ENCODE measurements at regions not wholly inside any gene's neighbourhood (a gene's known extent, or its start where the extent isn't known, plus 50 kb on each side); places are given as distances from the start of the nearest gene placed in this dataset.

- Histone ChIP-seq H3F3A (ENCODE audit: control insufficient read depth, insufficient read depth) (no peaks in the 10 kb centered on the region), H3K4me1 (ENCODE audit: control insufficient read depth, low read length) (no peaks in the 10 kb centered on the region), H3K4me2 (ENCODE audit: low read length) (no peak overlapping the region), H3K27me3 (ENCODE audit: control insufficient read depth, low read length) (no peaks in the 10 kb centered on the region), H3K4me3 (ENCODE audit: low read length) (no peak overlapping the region), H3K36me3 (ENCODE audit: control insufficient read depth, low read length) (no peaks in the 10 kb centered on the region), H3K9me3 (ENCODE audit: control insufficient read depth, insufficient read depth, low read length) (no peaks in the 10 kb centered on the region), H3K9me2 (replicated peaks; ENCODE audit: control insufficient read depth, low read length) (no peaks in the 10 kb centered on the region), H3K27ac (ENCODE audit: low read depth, low read length) (no peak overlapping the region), H3K79me2 (ENCODE audit: control insufficient read depth, low read length) (no peaks in the 10 kb centered on the region), H4K20me1 (ENCODE audit: control insufficient read depth, insufficient read depth, low read depth, low read length) (no peaks in the 10 kb centered on the region)
- TF ChIP-seq CTCF (IDR thresholded peaks at IDR 0.05; ENCODE audit: low read depth, low read length, poor library complexity, severe bottlenecking), result no peak
- no peak for TF ChIP-seq EZH2phosphoT487 (IDR thresholded peaks at IDR 0.05; ENCODE audit: borderline replicate concordance, low read length)
These were observed 433.5 kb downstream of the FLRT2 start for GRCh38 chr14:85963486-85963885.

- Histone ChIP-seq H3K9me3 (ENCODE audit: control insufficient read depth, insufficient read depth, low read length) (no peaks in the 10 kb centered on the region), H4K20me1 (ENCODE audit: control insufficient read depth, insufficient read depth, low read depth, low read length) (no peaks in the 10 kb centered on the region), H3K27ac (ENCODE audit: low read depth, low read length) (no peak overlapping the region), H3K79me2 (ENCODE audit: control insufficient read depth, low read length) (no peaks in the 10 kb centered on the region), H3K9me2 (replicated peaks; ENCODE audit: control insufficient read depth, low read length) (no peaks in the 10 kb centered on the region), H3K27me3 (ENCODE audit: control insufficient read depth, low read length) (no peaks in the 10 kb centered on the region), H3K4me2 (ENCODE audit: low read length) (no peak overlapping the region), H3K4me3 (ENCODE audit: low read length) (no peak overlapping the region), H3F3A (ENCODE audit: control insufficient read depth, insufficient read depth) (no peaks in the 10 kb centered on the region), H3K4me1 (ENCODE audit: control insufficient read depth, low read length) (no peaks in the 10 kb centered on the region), H3K36me3 (ENCODE audit: control insufficient read depth, low read length) (no peaks in the 10 kb centered on the region)
- TF ChIP-seq EZH2phosphoT487 (IDR thresholded peaks at IDR 0.05; ENCODE audit: borderline replicate concordance, low read length), result no peak
- TF ChIP-seq CTCF (IDR thresholded peaks at IDR 0.05; ENCODE audit: low read depth, low read length, poor library complexity, severe bottlenecking), result no peak
These were observed 430.8 kb downstream of the FLRT2 start for GRCh38 chr14:85960756-85961155.

GRCh38 chr14:85959063-85959462 is 429.1 kb downstream of the FLRT2 start:
- H3K4me1 ChIP-seq (ENCODE audit: control insufficient read depth, low read length), result no peaks in the 10 kb centered on the region
- no peaks in the 10 kb centered on the region for H3K79me2 ChIP-seq (ENCODE audit: control insufficient read depth, low read length)
- H4K20me1 ChIP-seq (ENCODE audit: control insufficient read depth, insufficient read depth, low read depth, low read length), result no peaks in the 10 kb centered on the region
- H3K4me2 ChIP-seq (ENCODE audit: low read length), result no peak overlapping the region
- H3K9me3 ChIP-seq (ENCODE audit: control insufficient read depth, insufficient read depth, low read length), result no peaks in the 10 kb centered on the region
- no peaks in the 10 kb centered on the region for H3K36me3 ChIP-seq (ENCODE audit: control insufficient read depth, low read length)
- H3K9me2 ChIP-seq (replicated peaks; ENCODE audit: control insufficient read depth, low read length), result no peaks in the 10 kb centered on the region
- TF ChIP-seq EZH2phosphoT487 (IDR thresholded peaks at IDR 0.05; ENCODE audit: borderline replicate concordance, low read length) (no peak), CTCF (IDR thresholded peaks at IDR 0.05; ENCODE audit: low read depth, low read length, poor library complexity, severe bottlenecking) (no peak)
- no peaks in the 10 kb centered on the region for H3F3A ChIP-seq (ENCODE audit: control insufficient read depth, insufficient read depth)
- no peaks in the 10 kb centered on the region for H3K27me3 ChIP-seq (ENCODE audit: control insufficient read depth, low read length)
- no peak overlapping the region for H3K4me3 ChIP-seq (ENCODE audit: low read length)
- no peak overlapping the region for H3K27ac ChIP-seq (ENCODE audit: low read depth, low read length)

GRCh38 chr14:85958069-85958468 is 428.1 kb downstream of the FLRT2 start:
- Histone ChIP-seq H3K4me1 (ENCODE audit: control insufficient read depth, low read length) (no peaks in the 10 kb centered on the region), H3K79me2 (ENCODE audit: control insufficient read depth, low read length) (no peaks in the 10 kb centered on the region), H3K4me2 (ENCODE audit: low read length) (no peak overlapping the region), H3K27ac (ENCODE audit: low read depth, low read length) (no peak overlapping the region), H3K4me3 (ENCODE audit: low read length) (no peak overlapping the region), H3K9me2 (replicated peaks; ENCODE audit: control insufficient read depth, low read length) (no peaks in the 10 kb centered on the region), H3K27me3 (ENCODE audit: control insufficient read depth, low read length) (no peaks in the 10 kb centered on the region), H3K9me3 (ENCODE audit: control insufficient read depth, insufficient read depth, low read length) (no peaks in the 10 kb centered on the region), H3K36me3 (ENCODE audit: control insufficient read depth, low read length) (no peaks in the 10 kb centered on the region), H3F3A (ENCODE audit: control insufficient read depth, insufficient read depth) (no peaks in the 10 kb centered on the region), H4K20me1 (ENCODE audit: control insufficient read depth, insufficient read depth, low read depth, low read length) (no peaks in the 10 kb centered on the region)
- no peak for TF ChIP-seq EZH2phosphoT487 (IDR thresholded peaks at IDR 0.05; ENCODE audit: borderline replicate concordance, low read length)
- no peak for TF ChIP-seq CTCF (IDR thresholded peaks at IDR 0.05; ENCODE audit: low read depth, low read length, poor library complexity, severe bottlenecking)
